Parathyroid adenoma (tissue), 2 donors: ENCODE measurements at regions not wholly inside any gene's neighbourhood (a gene's known extent, or its start where the extent isn't known, plus 50 kb on each side); places are given as distances from the start of the nearest gene placed in this dataset.

Experiments used
- H2AFZ ChIP-seq: fragments of 300-600 bp; sonication (generic); one replicate; pipeline ENCODE4 v1.7.0; 2017; ENCODE audit warnings: antibody characterized with exemption, mild to moderate bottlenecking
- H3K27ac ChIP-seq: fragments of 300-600 bp; sonication (generic); one replicate; pipeline ENCODE4 v1.7.0; 2017
- H3K27me3 ChIP-seq: fragments of 300-600 bp; sonication (generic); one replicate; pipeline ENCODE4 v1.7.0; 2017; ENCODE audit warnings: low read length; ENCODE audit not compliant: control insufficient read depth, insufficient read depth
- H3K36me3 ChIP-seq: fragments of 300-600 bp; sonication (generic); one replicate; pipeline ENCODE4 v1.7.0; 2017; ENCODE audit warnings: low read length; ENCODE audit not compliant: control insufficient read depth, insufficient read depth
- H3K4me1 ChIP-seq: fragments of 300-600 bp; sonication (generic); one replicate; pipeline ENCODE4 v1.7.0; 2017; ENCODE audit warnings: control low read depth
- H3K4me2 ChIP-seq: fragments of 300-600 bp; sonication (generic); one replicate; pipeline ENCODE4 v1.7.0; 2017; ENCODE audit warnings: low read length
- H3K4me3 ChIP-seq: fragments of 300-600 bp; sonication (generic); one replicate; pipeline ENCODE4 v1.7.0; 2017; ENCODE audit warnings: low read depth, low read length
- H3K79me2 ChIP-seq: fragments of 300-600 bp; sonication (generic); one replicate; pipeline ENCODE4 v1.7.0; 2017; ENCODE audit warnings: control low read depth
- H3K9ac ChIP-seq: fragments of 300-600 bp; sonication (generic); one replicate; pipeline ENCODE4 v1.7.0; 2017; ENCODE audit warnings: mild to moderate bottlenecking
- H3K9me3 ChIP-seq: fragments of 300-600 bp; sonication (generic); one replicate; pipeline ENCODE4 v1.7.0; 2017; ENCODE audit warnings: low read length; ENCODE audit not compliant: control insufficient read depth
- TF ChIP-seq, protein P1 (sequence below): fragments of 300-600 bp; sonication (generic); IDR thresholded peaks from one replicate; pipeline ENCODE4 v1.7.0; 2017; ENCODE audit warnings: antibody characterized with exemption, mild to moderate bottlenecking
- donor health status: primary hyperparathyroidism.

DNA sequence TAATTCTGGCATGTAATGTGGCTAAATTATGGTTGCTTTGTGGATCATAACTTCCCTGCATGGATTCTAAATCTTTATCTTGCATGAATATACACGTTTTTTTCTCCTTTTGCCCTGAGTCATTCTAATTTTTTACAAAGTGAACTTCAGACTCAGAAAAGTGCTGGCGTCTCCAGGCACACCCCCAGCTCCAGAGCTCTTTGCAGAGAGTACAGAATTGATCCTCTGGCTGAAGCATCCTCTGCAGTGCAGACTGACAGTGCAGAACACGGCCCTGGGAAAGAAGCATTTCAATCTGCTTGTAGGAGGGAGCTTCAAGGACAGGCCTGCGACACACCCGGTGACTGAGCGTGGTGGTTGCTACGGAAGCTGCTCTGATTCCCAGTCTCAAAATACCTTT lies 228.1 kb downstream of the FGF9 start:
- Histone ChIP-seq H3K4me1 (no peaks in the 10 kb centered on the region), H2AFZ (no peak overlapping the region), H3K27ac (no peak overlapping the region), H3K4me3 (no peak overlapping the region), H3K4me2 (no peak overlapping the region), H3K9ac (no peak overlapping the region), H3K79me2 (no peaks in the 10 kb centered on the region), H3K36me3 (no peaks in the 10 kb centered on the region), H3K9me3 (no peaks in the 10 kb centered on the region), H3K27me3 (no peaks in the 10 kb centered on the region)
- TF ChIP-seq, protein P1, sequence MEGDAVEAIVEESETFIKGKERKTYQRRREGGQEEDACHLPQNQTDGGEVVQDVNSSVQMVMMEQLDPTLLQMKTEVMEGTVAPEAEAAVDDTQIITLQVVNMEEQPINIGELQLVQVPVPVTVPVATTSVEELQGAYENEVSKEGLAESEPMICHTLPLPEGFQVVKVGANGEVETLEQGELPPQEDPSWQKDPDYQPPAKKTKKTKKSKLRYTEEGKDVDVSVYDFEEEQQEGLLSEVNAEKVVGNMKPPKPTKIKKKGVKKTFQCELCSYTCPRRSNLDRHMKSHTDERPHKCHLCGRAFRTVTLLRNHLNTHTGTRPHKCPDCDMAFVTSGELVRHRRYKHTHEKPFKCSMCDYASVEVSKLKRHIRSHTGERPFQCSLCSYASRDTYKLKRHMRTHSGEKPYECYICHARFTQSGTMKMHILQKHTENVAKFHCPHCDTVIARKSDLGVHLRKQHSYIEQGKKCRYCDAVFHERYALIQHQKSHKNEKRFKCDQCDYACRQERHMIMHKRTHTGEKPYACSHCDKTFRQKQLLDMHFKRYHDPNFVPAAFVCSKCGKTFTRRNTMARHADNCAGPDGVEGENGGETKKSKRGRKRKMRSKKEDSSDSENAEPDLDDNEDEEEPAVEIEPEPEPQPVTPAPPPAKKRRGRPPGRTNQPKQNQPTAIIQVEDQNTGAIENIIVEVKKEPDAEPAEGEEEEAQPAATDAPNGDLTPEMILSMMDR = no peak

DNA sequence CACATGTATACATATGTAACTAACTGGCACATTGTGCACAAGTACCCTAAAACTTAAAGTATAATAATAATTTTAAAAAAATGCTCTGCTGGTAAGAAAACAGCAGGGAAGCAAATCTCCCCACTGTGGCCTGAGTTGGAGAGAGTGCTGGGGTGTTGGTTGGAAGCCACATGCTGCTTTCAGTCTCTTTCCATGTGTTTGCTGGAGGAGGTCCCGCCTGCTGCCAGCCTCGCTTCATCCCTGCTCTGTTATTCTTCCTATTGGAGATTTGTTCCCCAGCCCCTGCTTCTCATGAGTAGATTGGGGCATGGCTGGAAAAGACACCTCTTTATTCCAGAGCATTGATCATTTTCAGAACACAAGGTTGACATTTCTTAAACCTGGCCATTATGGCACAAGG lies 230.5 kb downstream of the FGF9 start:
- no peaks in the 10 kb centered on the region for H3K79me2 ChIP-seq
- H3K4me2 ChIP-seq = no peak overlapping the region
- H3K27ac ChIP-seq = no peak overlapping the region
- no peaks in the 10 kb centered on the region for H3K36me3 ChIP-seq
- H3K4me3 ChIP-seq = no peak overlapping the region
- no peaks in the 10 kb centered on the region for H3K4me1 ChIP-seq
- no peaks in the 10 kb centered on the region for H3K27me3 ChIP-seq
- no peak overlapping the region for H3K9ac ChIP-seq
- H3K9me3 ChIP-seq = no peaks in the 10 kb centered on the region
- TF ChIP-seq, protein P1 = no peak
- H2AFZ ChIP-seq = no peak overlapping the region

DNA sequence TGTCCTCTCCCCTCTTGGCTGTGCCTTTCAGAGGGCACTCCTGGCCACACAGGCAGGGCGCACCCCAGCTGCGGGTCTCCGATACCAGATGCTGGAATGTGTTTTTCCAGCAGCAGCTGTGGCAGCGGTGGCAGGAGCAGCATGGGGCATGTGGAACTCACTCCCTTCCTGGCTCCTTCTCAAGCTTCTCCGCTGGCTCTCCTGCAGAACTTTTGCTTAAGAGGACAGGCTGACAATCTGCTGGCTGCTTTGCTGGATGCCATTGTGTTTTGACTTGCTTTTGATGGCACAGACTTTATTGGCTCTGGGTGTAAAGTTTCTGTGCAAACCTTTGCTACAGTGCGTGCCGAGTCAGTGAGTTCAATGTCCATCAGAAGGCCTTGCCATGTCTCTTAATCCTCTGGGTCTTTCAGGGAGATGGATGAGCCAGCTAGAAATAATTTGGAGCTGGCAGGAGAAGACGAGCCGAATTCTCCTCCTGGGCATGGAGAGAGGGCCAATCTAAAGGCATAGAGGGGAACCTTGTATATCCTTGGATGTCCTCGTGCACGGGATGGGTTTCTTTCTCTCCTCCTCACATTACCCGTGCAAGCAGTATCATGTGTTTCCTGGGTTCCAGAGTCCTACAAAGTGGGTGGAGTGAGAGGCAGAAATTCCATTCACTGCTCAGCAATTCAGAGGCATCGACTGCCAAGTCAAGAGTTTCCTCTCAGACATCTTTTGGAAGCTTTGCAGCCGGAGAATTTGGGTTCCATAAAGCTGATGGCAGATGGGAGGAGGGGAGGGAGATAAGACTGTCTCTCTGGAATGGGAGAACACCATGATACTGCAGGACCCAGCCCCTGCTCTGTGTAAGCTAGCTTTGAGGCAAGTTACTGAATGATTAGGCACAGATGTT lies 231.2 kb downstream of the FGF9 start:
- no peaks in the 10 kb centered on the region for H3K4me1 ChIP-seq
- no peak overlapping the region for H3K9ac ChIP-seq
- no peaks in the 10 kb centered on the region for H3K36me3 ChIP-seq
- no peak overlapping the region for H3K4me3 ChIP-seq
- no peaks in the 10 kb centered on the region for H3K79me2 ChIP-seq
- H3K27me3 ChIP-seq = no peaks in the 10 kb centered on the region
- H2AFZ ChIP-seq = no peak overlapping the region
- TF ChIP-seq, protein P1 = no peak
- H3K9me3 ChIP-seq = no peaks in the 10 kb centered on the region
- H3K4me2 ChIP-seq = no peak overlapping the region
- no peak overlapping the region for H3K27ac ChIP-seq

DNA sequence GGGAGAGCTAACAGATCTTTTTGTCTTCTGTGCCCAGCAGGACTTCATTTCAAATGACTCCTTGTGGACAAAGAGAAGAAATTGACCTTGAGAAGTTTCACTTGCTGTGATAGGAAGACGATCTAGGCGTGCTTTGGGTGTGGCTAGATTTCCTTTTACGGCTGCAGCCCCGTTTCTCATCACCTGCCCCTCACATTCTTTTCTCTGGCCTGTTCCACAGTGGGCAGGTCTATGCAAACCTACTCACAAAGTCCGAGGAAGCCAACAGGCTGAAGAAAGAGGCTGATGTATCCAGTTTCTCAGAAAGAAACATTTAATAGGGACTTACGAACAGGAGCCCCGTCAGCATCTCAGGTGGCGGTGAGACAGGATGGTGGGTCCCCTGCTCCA lies 231.8 kb downstream of the FGF9 start:
- H3K27ac ChIP-seq = no peak overlapping the region
- TF ChIP-seq, protein P1 = no peak
- H3K4me1 ChIP-seq = no peaks in the 10 kb centered on the region
- no peaks in the 10 kb centered on the region for H3K79me2 ChIP-seq
- H3K9me3 ChIP-seq = no peaks in the 10 kb centered on the region
- no peak overlapping the region for H3K4me3 ChIP-seq
- no peak overlapping the region for H2AFZ ChIP-seq
- H3K4me2 ChIP-seq = no peak overlapping the region
- no peak overlapping the region for H3K9ac ChIP-seq
- no peaks in the 10 kb centered on the region for H3K36me3 ChIP-seq
- no peaks in the 10 kb centered on the region for H3K27me3 ChIP-seq

DNA sequence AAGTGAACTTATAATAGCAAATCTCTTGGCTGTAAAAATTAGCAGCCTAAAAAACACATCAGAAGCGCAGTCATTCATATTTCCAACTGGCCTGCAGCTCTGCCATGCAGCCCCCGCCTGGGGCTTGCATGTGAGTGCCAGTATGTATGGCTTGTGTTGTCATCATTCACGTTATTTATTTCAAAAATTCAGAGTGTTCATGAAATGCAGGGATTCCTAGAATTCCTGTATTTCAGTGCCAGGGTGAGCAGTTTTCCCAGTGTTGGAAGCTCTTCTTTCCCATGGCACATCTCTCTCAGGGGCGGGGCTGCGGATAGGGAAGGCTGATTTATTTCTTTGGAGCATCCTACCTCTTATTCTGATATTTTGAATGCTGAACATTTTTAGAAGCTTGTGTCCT lies 234.6 kb downstream of the FGF9 start:
- Histone ChIP-seq H3K27ac (no peak overlapping the region), H3K4me3 (no peak overlapping the region), H2AFZ (no peak overlapping the region), H3K36me3 (no peaks in the 10 kb centered on the region), H3K9me3 (no peaks in the 10 kb centered on the region), H3K9ac (no peak overlapping the region), H3K27me3 (no peaks in the 10 kb centered on the region), H3K79me2 (no peaks in the 10 kb centered on the region), H3K4me2 (no peak overlapping the region), H3K4me1 (no peaks in the 10 kb centered on the region)
- TF ChIP-seq, protein P1 = no peak
